ENCODE measurements at regions not wholly inside any gene's neighbourhood (a gene's known extent, or its start where the extent isn't known, plus 50 kb on each side); places are given as distances from the start of the nearest gene placed in this dataset.

GRCh38 chrX:138408101-138408500 lies 303.4 kb downstream of the FGF13 start:
- Histone ChIP-seq H3K27me3 (no peaks in the 10 kb centered on the region), H3K4me3 (no peak overlapping the region), H3K4me1 (no peaks in the 10 kb centered on the region), H3K27ac (no peak overlapping the region), H3K9me3 (no peaks in the 10 kb centered on the region), H3K36me3 (no peaks in the 10 kb centered on the region)
- DNase-seq (ENCODE audit: low spot score in 2 of 2) = no peak
- intact Hi-C loops (cut with DNase I) = no loop called here
- TF ChIP-seq CTCF (IDR thresholded peaks at IDR 0.05) = no peak

GRCh38 chrX:138411048-138411447 lies 300.5 kb downstream of the FGF13 start:
- Histone ChIP-seq H3K9me3 (no peaks in the 10 kb centered on the region), H3K4me3 (no peak overlapping the region), H3K36me3 (no peaks in the 10 kb centered on the region), H3K27me3 (no peaks in the 10 kb centered on the region), H3K27ac (no peak overlapping the region), H3K4me1 (no peaks in the 10 kb centered on the region)
- intact Hi-C loops (cut with DNase I) = no loop called here
- no peak for TF ChIP-seq CTCF (IDR thresholded peaks at IDR 0.05)
- DNase-seq (ENCODE audit: low spot score in 2 of 2) = no peak
